Smooth muscle cell of the brain vasculature (primary cell): ENCODE measurements at regions not wholly inside any gene's neighbourhood (a gene's known extent, or its start where the extent isn't known, plus 50 kb on each side); places are given as distances from the start of the nearest gene placed in this dataset.

Source experiments
- DNase-seq: peaks from one replicate; pipeline ENCODE4 v3.0.0-alpha.2; 2012; ENCODE audit warnings: low read depth, low spot score

DNA sequence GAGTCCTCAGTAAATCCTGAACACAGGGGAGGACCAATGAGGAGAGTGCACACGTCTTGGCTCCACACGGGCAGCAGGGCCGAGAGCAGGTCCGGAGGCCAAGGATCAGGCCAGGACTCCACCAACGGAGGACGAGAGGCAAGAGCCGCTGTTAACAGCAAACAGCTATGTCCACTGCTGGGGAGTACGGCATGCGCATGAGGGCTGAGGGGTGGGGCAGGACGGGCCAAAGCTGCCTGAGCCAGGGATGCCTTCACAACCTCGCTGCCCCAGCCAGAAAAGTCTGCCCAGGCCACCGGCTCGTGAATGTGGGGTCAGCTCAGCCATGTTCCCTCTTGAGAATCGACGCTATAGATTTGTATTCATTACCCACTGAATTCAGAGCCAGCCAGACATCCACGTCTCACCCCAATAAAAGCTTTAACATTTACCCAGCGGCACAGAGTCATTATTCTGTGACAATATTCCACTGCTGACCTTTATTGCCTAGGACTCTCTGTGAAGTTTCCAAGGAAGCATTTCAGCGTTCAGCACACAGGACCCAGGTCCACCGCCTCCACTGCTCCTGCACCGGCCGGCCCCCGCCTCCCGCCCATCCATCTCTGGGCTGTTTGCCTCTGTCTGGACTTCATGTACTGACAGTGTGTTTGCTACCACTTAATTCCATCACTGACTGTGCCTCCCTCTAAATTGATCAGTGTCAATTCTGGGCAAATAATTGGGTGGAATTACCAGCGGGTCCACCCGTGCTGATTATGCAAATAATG is 384.9 kb downstream of the SHANK2 start:
- no peak for DNase-seq

GRCh38 chr11:70868341-70868885 is 384.0 kb downstream of the SHANK2 start:
- DNase-seq = no peak

DNA sequence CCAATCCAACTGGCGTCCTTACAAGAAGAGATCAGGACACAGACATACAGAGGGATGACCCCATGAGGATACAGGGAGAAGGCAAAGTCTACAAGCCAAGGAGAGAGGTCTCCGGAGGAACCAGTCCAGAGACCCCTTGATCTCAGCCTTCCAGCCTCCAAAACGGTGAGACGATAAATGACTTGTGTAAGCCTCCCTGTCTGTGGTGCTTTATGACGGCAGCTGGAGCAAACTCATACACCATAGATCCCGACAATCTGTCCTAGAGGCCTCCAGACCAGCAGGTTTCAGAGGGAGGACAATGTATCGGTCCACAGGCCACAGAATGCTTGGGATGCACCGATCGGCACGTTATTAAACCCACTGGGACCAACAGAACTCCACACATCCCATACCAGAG is 383.3 kb downstream of the SHANK2 start:
- DNase-seq = no peak

GRCh38 chr11:70871881-70872280 is 380.5 kb downstream of the SHANK2 start:
- no peak for DNase-seq

- DNase-seq = no peak
Observed at GRCh38 chr11:70872299-70872698, 380.1 kb downstream of the SHANK2 start.

DNA sequence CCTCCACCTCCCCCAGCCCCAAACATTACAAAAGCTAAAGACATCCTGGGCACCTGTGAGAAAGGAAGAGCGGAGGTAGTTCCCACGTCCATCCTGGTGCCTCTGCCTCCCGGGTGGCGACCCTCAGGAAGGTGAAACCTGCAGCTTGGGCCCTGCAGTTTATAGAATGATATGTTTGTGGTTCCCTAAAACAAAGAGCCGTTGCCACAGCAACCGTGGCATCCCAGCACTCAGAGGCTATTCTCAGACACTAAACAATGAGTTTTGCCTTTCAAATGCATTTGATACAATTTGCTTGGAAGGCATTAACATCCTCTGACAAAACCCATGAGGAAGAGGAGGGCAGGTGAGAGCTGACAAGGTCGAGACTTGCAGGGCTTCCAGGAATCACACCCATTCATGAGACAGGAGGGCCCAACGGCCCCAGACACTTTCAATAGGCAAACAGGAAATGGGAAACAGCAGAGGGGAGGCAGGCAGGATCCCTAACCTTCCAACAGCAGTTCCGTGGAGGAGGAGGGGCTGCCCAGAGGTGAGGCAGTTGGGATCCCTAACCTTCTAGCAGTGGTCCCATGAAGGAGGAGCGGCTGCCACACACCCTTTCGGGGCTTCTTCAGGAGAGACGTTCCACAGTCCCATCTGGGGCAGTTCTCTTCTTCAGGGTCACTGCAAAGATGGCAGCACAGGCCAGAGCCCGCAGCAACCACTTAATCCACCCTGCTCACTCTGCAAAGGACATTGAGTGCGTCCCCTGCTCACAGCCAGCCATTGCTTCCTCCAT is 379.2 kb downstream of the SHANK2 start:
- no peak for DNase-seq

DNA sequence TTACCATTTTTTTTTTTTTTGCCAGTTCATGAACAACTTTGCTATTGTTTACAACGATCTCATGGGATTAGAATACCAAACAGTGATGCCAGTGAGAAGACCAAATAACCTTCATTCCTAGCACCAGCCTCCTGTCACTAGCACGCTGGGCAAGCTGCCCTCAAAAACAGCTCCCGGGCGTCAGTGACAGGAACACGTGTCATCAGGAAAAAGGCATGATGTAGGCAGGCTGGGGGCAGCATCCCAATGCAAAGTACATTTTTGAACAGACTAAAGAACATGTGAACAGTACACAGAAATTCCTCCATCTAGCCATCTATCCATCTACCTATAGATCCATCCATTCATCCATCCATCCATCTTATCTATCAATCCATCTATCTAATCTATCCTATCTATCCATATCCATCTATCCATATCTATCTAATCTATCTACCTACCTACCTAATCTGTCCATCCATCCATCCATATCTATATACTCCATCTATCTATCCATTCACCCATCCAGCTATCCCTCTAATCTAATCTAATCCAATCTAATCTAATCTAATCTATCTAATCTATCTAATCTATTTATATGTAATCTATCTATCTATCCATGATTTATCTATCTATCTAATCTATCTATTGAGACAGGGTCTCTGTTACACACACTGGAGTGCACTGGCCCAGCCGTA is 378.5 kb downstream of the SHANK2 start:
- DNase-seq = no peak

GRCh38 chr11:70876685-70877084 is 375.7 kb downstream of the SHANK2 start:
- no peak for DNase-seq

DNA sequence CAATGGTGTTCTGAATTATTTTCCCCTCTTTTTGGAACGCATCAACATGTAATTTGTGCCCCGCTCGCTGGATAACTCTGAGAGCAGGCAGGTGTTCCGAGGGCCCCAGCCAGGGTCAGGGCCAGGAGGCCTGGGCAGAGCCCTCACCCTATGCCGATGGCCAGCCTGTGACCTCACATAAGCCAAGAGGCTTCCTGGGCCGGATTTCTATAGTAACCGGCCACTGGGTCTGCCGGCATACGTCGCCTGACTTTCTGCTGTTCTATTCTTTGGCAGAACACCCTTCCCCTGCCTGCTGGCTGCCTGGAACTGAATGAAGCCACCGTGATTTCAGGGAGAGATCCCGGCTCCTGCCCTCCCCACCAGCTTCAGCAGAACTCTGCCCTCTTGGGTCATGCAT is 375.2 kb downstream of the SHANK2 start:
- no peak for DNase-seq

DNA sequence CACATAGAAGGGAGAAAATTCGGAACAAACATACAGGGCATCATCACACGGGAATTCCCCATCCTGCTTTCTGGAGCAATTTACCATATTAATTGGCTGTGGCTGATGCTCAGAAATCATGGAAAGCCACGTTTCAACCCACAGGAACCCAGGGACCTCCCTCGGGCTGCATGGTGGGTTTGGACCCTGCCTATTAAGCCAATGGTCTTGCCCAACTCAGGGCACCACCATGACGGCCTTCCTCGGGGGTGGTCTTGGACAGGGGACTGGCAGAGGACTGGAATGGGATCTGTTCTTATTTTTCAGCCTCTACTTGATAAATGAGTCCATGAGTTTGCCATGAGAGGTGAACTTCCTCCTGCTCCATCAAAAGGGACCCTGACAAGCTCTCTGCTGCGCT is 374.0 kb downstream of the SHANK2 start:
- no peak for DNase-seq

- no peak for DNase-seq
Observed at GRCh38 chr11:70879601-70880285, 372.6 kb downstream of the SHANK2 start.

- no peak for DNase-seq
Observed at GRCh38 chr11:70880416-70880815, 372.0 kb downstream of the SHANK2 start.

DNA sequence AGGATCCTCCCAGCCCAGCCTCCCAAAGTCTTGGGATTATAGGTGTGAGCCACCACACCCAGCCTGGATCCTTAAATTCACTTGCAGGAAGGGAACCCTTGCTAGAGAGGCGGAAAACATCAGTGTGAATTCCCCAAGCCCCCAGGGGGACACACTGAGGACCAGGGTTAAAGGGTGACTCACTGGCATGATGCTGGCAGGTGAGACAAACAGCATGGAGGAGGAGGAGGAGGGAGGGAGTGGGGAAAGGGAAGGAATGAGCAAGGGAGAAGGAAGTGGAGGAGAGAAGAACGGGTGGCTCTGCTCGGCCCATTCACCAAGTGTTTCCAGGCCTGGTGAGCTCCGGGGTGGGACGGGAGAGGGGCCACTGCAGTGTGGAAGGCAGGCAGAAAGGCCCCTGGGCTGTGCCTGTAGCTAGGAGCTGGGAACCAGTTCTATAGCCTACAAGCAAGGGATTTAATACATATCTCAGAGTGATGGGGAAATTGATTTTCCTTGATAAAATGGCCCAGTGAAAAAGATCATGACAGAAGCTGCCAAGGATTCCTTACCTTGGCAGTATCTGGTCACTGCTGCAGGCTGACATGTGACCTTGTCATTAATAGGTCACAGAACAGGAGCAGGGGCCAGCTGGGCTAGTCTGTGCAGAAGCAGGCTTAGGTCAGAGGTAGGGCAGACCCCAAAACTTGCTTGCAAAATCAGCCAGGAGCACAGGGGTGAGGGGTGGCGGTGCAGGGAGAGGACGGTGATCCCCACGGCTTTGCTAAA is 370.2 kb downstream of the SHANK2 start:
- DNase-seq = no peak

GRCh38 chr11:70882716-70883085 is 369.7 kb downstream of the SHANK2 start:
- DNase-seq = no peak

- DNase-seq = no peak
Observed at GRCh38 chr11:70883323-70883940, 368.9 kb downstream of the SHANK2 start.

DNA sequence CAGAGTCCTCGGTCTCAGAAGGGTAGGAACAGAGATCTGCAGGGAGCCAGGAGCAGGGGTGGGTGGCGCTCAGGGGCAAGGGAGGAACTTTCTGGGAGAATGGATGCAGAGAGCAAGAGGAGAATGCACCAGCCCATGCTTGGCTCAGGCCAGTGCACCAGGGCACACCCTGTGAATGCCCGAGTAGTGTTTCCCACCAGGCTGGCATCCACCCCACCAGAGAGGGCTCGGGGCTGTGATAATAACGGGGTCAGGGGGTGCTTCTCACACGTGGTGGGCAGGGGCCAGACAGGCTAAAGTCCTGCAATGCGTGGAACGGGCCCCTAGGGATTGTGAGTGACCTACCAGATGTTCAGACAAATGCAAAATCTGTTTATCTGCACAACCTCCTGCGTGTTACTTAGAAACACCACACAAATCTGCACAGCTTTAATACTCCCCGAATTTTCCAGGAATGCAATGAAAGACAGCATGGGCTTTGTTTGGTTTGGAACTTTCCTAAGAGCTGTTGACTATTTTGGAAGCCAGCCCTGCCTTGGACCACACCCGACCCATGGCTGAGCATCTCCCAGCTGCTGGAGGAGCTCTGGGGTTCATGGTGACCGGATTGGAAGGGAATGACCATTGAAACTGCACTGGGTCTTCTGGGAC is 368.3 kb downstream of the SHANK2 start:
- DNase-seq = no peak

GRCh38 chr11:70885281-70886231 is 366.8 kb downstream of the SHANK2 start:
- no peak for DNase-seq

DNA sequence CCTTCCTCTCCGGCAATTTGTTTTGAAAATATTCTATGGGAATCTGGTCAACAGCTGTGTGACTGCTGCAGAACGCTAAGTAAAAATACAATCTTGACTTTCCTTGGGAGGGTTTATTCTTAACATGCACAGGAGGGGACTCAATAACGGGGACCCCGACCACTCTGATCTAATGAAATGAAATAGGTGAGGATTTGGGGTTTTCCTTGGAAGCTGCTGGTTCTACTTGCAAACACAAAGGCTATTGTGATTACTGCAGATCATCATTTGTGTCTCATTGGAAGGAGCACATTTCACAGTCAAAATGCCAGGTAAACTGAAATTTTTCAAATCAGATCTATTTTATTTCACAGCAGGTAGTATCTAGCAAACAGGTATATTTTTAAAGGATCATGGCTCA is 366.1 kb downstream of the SHANK2 start:
- no peak for DNase-seq
